EL (cell line): ENCODE measurements at regions not wholly inside any gene's neighbourhood (a gene's known extent, or its start where the extent isn't known, plus 50 kb on each side); places are given as distances from the start of the nearest gene placed in this dataset.

Experiments used
- DNase-seq: peaks from one replicate; pipeline ENCODE4 v3.0.0-alpha.2; 2016

DNA sequence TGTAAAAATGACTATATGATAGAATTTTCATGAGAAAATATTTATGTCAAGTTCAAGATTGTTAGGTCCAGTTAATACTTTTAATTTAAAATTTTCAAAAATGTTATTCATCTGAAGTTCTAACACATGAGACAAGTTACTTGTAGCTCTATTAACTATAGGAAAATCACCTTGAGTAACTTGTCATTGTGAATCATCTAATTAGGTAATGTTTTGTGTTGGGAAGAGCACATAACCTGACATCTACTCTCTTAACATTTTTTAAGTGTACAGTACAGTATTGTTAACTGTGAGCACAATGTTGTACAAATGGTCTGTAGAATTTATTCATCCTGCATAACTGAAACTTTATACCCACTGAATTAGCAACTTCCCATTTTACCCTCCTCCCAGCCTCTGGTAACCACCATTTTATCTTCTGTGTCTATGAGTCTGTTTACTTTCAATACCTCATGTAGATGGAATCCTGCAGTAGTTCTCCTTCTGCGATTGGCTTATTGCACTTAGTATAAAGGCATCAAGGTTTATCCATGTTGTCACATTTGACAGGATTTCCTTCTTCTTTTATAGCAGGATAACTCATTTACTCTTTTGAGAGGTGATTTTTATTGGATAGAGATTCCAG lies 54.6 kb downstream of the ARL4A start:
- DNase-seq = no peak

GRCh38 chr7:12746211-12746610 lies 58.8 kb downstream of the ARL4A start:
- no peak for DNase-seq

DNA sequence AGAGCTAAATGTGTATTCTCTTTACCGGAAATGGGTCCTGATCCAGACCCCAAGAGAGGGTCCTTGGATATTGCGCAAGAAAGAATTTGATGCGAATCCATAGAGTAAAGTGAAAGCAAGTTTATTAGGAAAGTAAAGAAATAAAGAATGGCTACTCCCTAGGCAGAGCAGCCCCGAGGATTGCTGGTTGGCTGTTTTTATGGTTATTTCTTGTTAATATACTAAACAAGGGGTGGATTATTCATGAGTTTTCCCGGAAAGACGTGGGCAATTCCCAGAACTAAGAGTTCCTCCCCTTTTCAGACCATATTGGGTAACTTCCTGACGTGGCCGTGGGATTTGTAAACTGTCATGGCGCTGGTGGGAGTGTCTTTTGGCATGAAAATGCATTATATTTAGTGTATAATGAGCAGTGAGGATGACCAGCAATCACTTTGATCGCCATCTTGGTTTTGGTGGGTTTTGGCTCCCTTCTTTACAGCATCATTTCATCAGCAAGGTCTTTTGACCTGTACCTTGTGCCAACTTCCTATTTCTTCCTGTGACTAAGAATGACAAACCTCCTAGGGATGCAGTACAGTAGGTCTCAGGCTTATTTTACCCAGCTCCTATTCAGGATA lies 60.4 kb downstream of the ARL4A start:
- peak; percentile 5 for DNase-seq

DNA sequence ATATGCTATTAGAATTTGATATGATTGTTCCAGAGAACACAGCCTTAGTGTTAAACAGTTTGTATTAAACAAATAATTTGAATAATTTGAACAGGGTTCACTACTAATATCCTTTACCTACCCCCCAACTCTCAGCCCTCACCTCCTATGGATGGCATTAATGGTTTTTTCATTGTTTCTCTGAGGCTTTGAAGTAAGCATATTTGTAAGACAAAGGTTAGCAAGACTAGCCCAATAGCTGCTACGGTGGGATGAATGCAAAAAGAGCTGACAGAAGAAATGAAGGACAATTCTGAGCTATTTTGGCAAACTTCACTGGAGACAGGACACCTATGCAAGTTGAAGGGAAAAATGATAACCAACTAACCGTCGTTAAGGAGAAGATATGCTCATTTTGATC lies 61.6 kb downstream of the ARL4A start:
- no peak for DNase-seq

- DNase-seq = no peak
These were observed 62.3 kb downstream of the ARL4A start for GRCh38 chr7:12749746-12750145.

DNA sequence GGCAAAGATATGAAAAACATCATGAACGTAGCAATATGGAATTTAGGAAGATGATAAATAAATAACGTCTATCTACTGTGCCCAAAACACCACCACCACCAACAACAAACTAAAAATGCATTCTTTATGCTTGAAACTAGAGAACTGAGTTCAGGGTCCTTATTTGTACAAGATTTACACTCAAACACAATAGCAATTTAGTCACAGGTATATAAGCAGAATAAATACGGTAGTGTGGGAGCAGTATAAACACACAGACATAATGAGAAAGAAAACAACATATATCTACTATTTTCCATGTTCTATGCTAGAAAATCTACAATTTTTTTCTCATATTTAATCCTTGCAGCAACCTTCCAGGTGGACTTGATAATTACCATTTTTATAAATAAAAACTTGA lies 64.3 kb downstream of the ARL4A start:
- no peak for DNase-seq

- DNase-seq = peak; percentile 40
These were observed 66.7 kb downstream of the ARL4A start for GRCh38 chr7:12754179-12754578.

- peak; percentile 51 for DNase-seq
These were observed 69.4 kb downstream of the ARL4A start for GRCh38 chr7:12756821-12757220.

- DNase-seq = peak; percentile 87
These were observed 70.0 kb downstream of the ARL4A start for GRCh38 chr7:12757443-12757842.

DNA sequence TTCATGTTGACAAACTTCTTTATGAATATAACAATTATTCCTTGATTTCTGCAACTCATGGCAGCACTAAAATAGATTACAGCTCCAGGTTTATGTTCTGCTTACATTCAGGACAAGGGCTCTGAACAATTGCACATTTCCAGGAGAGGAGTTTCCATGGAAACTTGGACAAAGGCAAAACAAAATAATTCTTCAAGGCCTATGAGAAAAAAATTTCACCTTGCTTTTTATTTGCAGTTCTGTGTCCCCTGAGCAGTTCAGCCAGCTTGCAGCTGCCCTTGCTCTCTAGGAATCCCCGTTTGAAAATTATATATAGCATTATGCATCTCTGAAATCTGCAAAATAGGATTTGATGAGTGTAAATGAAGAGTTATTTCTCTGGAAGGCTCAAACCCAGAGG lies 71.7 kb downstream of the ARL4A start:
- DNase-seq = no peak

DNA sequence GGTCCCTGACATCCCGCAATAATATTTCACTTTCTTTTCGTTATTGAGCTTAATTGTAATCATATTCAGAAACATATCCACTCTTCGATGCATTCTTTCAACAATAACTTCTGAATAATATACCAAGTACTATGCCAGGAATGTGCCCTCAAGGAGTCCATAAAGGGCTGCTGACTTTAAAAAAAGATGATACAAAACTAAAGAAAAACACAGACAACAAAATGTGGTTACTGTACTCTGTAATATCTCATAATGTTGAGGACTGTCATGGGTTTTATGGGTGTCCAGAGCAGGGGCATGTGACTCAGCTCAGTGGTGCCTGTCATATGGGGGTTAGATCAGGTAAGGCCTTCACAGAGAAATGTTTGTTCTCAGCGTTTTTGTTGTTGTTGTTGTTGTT lies 73.7 kb downstream of the ARL4A start:
- peak; percentile 45 for DNase-seq

GRCh38 chr7:12761691-12762090 lies 74.3 kb downstream of the ARL4A start:
- DNase-seq = no peak

DNA sequence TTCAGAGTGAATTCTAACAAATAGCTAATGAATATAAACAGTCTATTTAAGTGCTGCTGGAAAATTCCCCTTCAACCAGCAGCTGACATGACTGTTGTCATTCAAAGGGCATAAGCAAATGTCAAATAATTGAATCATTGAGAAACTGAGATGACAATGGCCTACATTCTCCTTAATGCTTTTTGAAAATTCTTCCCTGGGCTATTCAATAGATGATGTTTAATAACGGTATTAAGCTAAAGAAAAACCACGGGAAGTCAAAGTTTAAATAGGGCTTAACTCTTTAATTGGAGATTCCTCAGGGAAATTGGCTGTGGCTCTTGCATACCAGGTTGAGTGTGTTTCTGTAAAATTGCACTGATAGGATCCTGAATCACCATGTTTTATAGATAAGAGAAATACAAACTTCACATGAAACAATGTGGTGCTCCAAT lies 77.0 kb downstream of the ARL4A start:
- DNase-seq = no peak

DNA sequence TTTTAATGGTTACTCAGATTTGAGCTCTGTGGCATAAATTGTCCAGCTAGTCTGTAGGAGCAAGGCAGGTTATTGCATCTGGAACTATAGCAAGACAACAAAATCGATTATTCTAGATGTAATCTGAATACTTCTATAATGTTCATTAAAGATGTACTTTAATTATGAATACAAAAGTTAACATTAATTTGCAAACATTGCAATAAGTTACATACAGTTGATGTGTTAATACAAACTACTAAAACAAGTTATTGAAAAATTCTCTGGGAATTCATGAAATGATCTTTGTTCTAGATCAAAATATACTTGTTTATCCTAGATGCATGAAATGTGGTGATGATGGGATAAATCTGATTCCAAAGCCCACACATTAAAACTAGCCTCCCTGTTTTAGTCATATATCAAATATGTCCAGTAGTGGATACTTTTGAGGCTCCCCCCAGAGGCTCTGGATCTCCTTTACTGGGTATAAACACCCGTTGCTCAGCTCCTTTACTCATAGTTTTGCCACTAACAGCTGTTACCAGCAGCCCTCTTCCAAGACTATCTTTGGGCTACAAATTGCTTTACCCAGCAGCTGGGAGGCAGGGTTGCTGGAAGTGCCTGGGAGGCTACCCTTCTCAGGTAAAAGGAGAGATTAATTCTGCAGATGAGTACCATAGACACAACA lies 78.1 kb downstream of the ARL4A start:
- peak; percentile 24 for DNase-seq

GRCh38 chr7:12766416-12766815 lies 79.0 kb downstream of the ARL4A start:
- no peak for DNase-seq

DNA sequence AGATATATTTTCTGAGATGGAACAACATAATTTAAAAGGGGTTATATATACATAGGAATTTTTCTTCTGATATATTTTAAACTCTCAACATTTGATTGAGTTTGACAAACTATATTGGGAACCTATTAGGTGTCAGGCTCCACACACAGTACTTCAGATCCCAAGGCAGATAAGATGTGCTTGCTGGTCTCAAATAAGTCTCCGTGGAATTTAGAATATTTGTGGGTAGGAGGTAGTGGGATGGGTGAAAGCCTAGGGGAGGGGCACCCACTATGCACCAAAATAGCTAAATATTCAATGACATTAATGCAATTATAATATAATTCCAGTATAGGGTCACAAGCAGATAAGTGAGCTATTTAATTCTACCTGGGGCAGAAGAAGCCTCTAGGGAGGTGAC lies 81.5 kb downstream of the ARL4A start:
- DNase-seq = peak; percentile 10

- no peak for DNase-seq
These were observed 82.0 kb downstream of the ARL4A start for GRCh38 chr7:12769444-12769843.

GRCh38 chr7:12770227-12770975 lies 83.0 kb downstream of the ARL4A start:
- DNase-seq = peak; percentile 34

DNA sequence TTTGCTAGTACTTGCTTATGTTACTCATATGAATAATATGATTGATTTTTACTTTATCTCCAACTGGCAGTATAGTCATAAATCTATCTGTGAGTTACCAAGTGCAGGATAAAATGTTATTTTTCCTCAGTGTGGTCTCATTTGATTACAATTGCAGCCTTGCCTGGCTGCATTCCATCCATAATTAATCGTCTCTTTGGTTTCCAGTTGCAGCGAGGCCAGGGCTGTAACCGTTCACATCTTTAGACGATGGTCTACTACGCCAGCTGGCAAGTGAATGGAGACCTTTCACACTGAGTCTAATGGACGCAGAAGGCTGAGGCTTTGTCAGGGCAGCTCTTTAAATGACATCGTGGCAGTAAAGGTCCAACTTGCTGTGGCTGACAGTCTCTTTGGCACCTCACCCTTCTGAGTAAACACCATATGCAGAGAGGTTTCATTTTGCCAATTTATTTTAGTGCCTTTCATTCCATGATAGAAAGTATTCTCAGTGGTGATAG lies 84.0 kb downstream of the ARL4A start:
- DNase-seq = peak; percentile 44

DNA sequence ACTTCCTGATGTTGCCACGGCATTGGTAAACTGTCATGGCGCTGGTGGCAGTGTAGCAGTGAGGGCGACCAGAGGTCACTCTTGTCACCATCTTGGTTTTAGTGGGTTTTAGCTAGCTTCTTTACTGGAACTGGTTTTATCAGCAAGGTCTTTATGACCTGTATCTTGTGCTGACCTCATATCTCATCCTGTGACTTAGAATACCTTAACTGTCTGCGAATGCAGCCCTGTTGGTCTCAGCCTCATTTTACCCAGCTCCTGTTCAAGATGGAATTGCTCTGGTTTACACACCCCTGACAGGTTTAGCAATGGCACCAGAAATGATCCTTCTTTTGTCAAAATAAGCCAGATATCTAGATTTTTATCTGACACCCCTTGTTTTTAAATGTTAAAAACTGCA lies 85.3 kb downstream of the ARL4A start:
- no peak for DNase-seq

GRCh38 chr7:12777257-12777656 lies 89.8 kb downstream of the ARL4A start:
- DNase-seq = no peak

DNA sequence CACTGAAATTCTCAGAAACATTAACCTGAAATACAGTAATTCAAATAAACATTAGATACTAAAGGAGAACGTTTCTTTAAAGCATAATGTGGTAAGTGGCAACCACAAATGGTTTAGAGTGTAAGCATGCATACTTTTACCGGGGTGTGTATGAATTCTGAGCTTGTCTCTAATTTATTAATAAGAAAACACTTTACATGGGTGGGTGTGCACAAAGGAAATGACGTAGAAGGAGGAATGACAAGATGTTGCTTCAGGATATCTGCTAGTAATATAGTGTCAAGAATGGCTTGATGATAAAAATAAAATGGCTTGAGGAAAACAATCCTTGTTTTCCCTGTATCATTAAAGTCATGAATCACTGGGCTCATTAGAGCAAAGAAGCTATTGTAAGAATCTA lies 92.5 kb downstream of the ARL4A start:
- no peak for DNase-seq

DNA sequence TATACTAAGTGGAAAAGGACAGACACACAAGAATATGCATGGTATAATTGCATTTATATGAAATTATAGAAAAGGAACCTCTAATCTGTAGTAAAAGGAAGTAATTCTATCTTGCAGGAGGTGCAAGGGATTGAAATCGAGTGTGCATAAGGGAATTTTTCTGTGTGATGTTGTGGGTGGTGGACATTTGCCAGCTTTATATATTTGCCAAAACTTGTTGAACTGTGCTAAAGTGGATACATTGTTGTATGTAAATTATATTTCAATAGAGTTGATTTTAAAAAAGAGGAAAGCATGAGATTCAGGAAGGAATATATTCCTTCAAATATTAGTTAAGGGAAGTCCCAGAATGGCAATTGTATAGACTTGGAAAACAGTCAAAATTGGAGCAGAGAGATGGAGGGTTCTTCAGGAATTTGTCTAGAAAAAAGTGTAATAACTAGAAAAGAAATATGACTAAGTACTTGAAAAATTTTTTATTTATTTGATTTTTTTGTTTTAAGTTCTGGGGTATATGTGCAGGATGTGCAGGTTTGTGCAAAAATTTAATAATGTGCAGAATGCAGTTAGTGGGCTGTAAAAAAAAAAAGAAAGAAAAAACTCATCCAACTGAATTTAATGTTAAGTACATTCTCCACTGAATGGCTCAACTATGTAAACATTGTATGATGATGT lies 96.1 kb downstream of the ARL4A start:
- DNase-seq = peak; percentile 25
